SK-N-MC (cell line): ENCODE measurements at regions not wholly inside any gene's neighbourhood (a gene's known extent, or its start where the extent isn't known, plus 50 kb on each side); places are given as distances from the start of the nearest gene placed in this dataset.

Source experiments
- EZH2 ChIP-seq: fragments of 200-600 bp; sonication (generic); IDR thresholded peaks from one replicate; pipeline ENCODE4 v1.6.1; 2017; ENCODE audit warnings: antibody characterized with exemption
- POLR2AphosphoS5 ChIP-seq: IDR thresholded peaks from 2 replicates; pipeline ENCODE4 v1.6.1; 2012; ENCODE audit warnings: mild to moderate bottlenecking, low read depth, low read length, borderline replicate concordance

GRCh38 chr20:48300529-48300928 is 515.2 kb upstream of the SULF2 start:
- TF ChIP-seq EZH2 (no peak), POLR2AphosphoS5 (no peak)
